RWPE1 (cell line): ENCODE measurements at regions not wholly inside any gene's neighbourhood (a gene's known extent, or its start where the extent isn't known, plus 50 kb on each side); places are given as distances from the start of the nearest gene placed in this dataset.
"Not testable (repeated sequence)": the region's sequence is repeated elsewhere in the genome, so short reads cannot be mapped to it uniquely, and the experiment has no call there.

Experiments
- CTCF ChIA-PET: fragments of 350-600 bp; sonication (Branson Sonifier 250); formaldehyde crosslinking; extraction: SDS; loops from one replicate; lab custom pipeline; 2021; lab: Yijun Ruan, JAX
- POLR2A ChIA-PET: fragments of 400-600 bp; formaldehyde crosslinking; extraction: SDS; loops from one replicate; lab custom pipeline; 2020; ENCODE audit warnings: antibody characterized with exemption; ENCODE audit not compliant: low non-redundant PET; lab: Yijun Ruan, JAX
- DNase-seq: peaks from one replicate; pipeline ENCODE4 v3.0.0; 2012; ENCODE audit warnings: low spot score
- H3K27ac ChIP-seq: fragments of 450-650 bp; 2 replicates; pipeline ENCODE4 v1.5.1; 2017
- TF ChIP-seq, protein P1 (sequence below): fragments of 450-650 bp; conservative IDR thresholded peaks from 2 replicates; pipeline ENCODE4 v1.5.1; 2017; ENCODE audit warnings: low read depth, mild to moderate bottlenecking

DNA sequence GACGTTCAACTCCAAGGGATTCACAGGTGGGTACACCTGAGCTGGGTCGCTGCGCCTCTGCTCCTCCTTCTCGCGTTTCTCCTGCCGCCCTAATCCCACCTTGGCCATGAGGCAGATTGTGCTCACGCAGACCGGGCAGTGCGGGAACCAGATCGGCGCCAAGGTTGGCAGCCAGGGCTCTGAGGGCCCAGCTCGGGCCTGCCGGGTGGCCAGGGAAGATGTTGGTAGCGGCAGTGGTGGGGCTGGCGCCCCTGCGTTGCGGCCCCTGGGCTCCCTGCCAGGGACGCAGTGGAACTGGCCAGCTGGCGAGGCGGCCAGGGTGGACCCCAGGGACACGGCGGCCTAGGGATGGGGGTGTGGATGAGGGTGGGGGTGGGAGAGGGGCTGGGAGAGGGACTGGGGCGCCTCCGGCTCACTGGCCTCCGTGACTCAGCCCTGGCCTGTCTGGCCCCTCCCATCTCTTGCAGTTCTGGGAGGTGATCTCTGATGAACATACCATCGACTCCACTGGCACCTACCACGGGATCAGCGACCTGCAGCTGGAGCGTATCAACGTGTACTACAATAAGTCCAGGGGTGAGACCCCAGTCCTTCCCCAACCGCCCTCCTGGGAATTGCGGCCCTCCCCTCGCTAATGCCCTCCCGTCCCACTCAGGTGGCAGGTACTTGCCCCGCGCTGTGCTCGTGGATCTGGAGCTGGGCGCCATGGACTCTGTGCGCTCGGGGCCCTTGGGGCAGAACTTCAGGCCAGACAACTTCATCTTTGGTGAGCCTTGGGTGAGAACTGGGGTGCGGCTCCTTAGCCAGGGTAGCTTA is 114.9 kb upstream of the ALG10B start:
- TF ChIP-seq, protein P1, sequence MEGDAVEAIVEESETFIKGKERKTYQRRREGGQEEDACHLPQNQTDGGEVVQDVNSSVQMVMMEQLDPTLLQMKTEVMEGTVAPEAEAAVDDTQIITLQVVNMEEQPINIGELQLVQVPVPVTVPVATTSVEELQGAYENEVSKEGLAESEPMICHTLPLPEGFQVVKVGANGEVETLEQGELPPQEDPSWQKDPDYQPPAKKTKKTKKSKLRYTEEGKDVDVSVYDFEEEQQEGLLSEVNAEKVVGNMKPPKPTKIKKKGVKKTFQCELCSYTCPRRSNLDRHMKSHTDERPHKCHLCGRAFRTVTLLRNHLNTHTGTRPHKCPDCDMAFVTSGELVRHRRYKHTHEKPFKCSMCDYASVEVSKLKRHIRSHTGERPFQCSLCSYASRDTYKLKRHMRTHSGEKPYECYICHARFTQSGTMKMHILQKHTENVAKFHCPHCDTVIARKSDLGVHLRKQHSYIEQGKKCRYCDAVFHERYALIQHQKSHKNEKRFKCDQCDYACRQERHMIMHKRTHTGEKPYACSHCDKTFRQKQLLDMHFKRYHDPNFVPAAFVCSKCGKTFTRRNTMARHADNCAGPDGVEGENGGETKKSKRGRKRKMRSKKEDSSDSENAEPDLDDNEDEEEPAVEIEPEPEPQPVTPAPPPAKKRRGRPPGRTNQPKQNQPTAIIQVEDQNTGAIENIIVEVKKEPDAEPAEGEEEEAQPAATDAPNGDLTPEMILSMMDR, result no peak
- POLR2A ChIA-PET, result no interaction called here
- no peak for DNase-seq

DNA sequence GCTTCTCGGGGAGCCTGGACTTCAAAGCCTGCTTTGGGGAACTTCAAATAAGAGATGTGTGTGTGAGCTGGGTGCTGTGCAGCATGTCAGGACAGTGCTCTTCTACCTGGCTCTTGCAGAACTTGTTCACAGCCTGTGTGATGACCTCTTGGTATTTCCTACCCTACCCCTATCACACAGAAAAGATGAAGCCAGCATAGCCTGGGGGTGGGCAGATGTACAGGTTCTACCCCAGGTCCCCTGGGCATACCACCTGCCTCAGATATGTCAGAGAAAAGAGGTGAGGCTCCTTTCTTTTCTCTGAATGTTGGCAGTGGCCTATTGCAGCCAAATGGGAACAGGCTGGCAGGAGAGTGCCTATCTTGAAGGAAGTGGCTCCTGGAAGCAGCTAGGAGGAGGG is 111.7 kb upstream of the ALG10B start:
- no peak overlapping the region for H3K27ac ChIP-seq
- DNase-seq, result no peak
- POLR2A ChIA-PET, result no interaction called here
- TF ChIP-seq, protein P1, result no peak
- CTCF ChIA-PET, result no interaction called here

More for the DNA sequence above, 114.9 kb upstream of the ALG10B start:
- no peak overlapping the region for H3K27ac ChIP-seq
- CTCF ChIA-PET, result no interaction called here

DNA sequence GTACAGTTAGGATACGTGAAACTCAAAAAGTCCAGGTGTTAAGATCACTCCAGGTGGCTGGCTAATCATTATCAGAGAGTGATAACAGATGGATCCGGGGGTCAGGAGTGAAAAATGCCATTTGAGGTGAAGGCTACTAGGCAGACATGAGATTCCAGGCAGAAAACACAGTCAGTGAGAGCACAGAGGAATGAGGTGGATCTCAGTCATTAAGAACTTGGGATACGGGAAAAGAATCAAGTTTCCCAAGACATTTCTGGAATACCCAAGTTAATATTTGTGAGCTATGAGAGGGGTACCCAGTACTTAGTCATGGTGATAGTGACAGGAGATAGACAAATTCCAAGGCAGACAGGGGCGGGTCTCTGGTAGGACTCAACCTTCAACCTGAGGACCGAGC is 94.6 kb upstream of the ALG10B start:
- no peak for DNase-seq
- H3K27ac ChIP-seq, result no peak overlapping the region
- TF ChIP-seq, protein P1, result no peak
- CTCF ChIA-PET, result no interaction called here
- POLR2A ChIA-PET, result no interaction called here

DNA sequence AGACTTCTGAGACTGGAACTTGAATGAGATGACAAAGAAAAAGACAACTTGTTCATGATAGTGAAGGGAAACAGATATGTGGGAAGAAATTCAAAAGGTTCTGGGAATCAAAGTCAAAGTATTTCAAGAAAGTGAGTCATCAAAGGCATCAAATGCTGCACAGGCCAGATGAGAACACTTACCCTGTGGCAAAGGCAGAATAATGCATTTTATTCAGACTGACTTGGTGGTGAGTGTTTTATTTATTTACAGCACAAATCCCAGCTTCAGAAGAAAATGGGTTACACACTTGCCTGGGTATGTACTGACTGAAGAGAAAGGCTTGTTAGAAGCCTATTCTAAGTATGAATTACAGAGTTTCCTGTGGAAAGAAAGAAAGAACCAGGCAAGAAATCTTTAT is 78.2 kb upstream of the ALG10B start:
- H3K27ac ChIP-seq, CTCF ChIA-PET, POLR2A ChIA-PET, DNase-seq: not testable (repeated sequence)

DNA sequence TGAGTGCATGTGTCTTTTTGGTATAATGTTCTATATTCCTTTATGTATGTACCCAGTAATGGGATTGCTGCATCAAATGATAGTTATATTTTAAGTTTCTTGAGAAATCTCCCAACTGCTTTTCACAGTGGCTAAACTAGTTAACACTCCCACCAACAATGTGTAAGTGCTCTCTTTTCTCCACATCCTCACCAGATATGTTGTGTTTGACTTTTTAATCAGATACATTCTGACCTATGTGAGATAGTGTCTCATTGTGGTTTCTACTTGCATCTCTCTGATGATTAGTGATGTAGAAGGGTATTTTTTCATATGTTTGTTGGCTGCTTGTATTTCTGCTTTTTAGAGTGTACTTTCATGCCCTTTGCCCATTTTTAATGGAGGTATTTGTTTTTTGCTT is 62.8 kb upstream of the ALG10B start:
- no peak for DNase-seq
- ChIA-PET CTCF (no interaction called here), POLR2A (no interaction called here)
- H3K27ac ChIP-seq, result no peak overlapping the region
- TF ChIP-seq, protein P1, result no peak

DNA sequence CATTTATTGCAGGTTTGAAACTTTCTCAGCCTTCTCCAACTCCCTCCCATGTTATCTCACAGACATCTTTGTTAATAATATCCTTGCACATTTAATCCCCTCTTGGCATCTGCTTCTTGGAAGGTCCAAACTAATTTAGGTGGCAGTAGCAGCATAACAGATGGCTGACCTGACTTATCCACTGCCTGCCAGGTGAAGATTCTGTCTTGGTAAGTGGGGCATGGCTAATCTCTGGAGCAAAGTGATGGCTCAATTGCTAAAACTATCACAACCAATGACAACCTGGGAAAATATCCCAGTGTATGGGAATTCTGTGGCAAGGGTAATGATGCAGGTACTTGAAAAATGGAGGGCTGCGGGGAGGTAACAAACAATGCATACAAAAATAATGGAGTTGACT is 58.2 kb upstream of the ALG10B start:
- H3K27ac ChIP-seq, result no peak overlapping the region
- ChIA-PET POLR2A (no interaction called here), CTCF (no interaction called here)
- no peak for DNase-seq
- TF ChIP-seq, protein P1, result no peak
